HG03571 (cell line): ENCODE measurements at regions not wholly inside any gene's neighbourhood (a gene's known extent, or its start where the extent isn't known, plus 50 kb on each side); places are given as distances from the start of the nearest gene placed in this dataset.

Source experiments
- ATAC-seq: cut with Tn5 transposase; IDR thresholded peaks from one replicate; pipeline ENCODE4 v1.9.1; 2021; ENCODE audit not compliant: unreplicated experiment

GRCh38 chrX:6783912-6784311 lies 249.0 kb upstream of the VCX3A start:
- ATAC-seq, result no peak

- no peak for ATAC-seq
Observed at GRCh38 chrX:6782831-6783230, 247.9 kb upstream of the VCX3A start.

GRCh38 chrX:6778544-6779503 lies 243.9 kb upstream of the VCX3A start:
- ATAC-seq, result no peak

- ATAC-seq, result no peak
Observed at GRCh38 chrX:6777238-6778002, 242.5 kb upstream of the VCX3A start.

- no peak for ATAC-seq
Observed at GRCh38 chrX:6770936-6771335, 236.0 kb upstream of the VCX3A start.

GRCh38 chrX:6768881-6769280 lies 234.0 kb upstream of the VCX3A start:
- no peak for ATAC-seq

- ATAC-seq, result no peak
Observed at GRCh38 chrX:6761251-6761650, 226.3 kb upstream of the VCX3A start.

- no peak for ATAC-seq
Observed at GRCh38 chrX:6759655-6760375, 224.9 kb upstream of the VCX3A start.

- no peak for ATAC-seq
Observed at GRCh38 chrX:6758234-6758633, 223.3 kb upstream of the VCX3A start.

GRCh38 chrX:6757631-6758030 lies 222.7 kb upstream of the VCX3A start:
- ATAC-seq, result no peak

GRCh38 chrX:6748595-6748994 lies 213.7 kb upstream of the VCX3A start:
- no peak for ATAC-seq

- ATAC-seq, result peak; percentile 97
Observed at GRCh38 chrX:6738518-6739470, 203.9 kb upstream of the VCX3A start.

GRCh38 chrX:6734844-6735634 lies 200.1 kb upstream of the VCX3A start:
- ATAC-seq, result no peak

GRCh38 chrX:6732101-6732500 lies 197.2 kb upstream of the VCX3A start:
- peak; percentile 62 for ATAC-seq

- no peak for ATAC-seq
Observed at GRCh38 chrX:6729626-6730025, 194.7 kb upstream of the VCX3A start.

GRCh38 chrX:6718766-6719165 lies 183.8 kb upstream of the VCX3A start:
- no peak for ATAC-seq

GRCh38 chrX:6708676-6709380 lies 173.9 kb upstream of the VCX3A start:
- ATAC-seq, result no peak

GRCh38 chrX:6708041-6708440 lies 173.1 kb upstream of the VCX3A start:
- ATAC-seq, result no peak

- ATAC-seq, result no peak
Observed at GRCh38 chrX:6707497-6707896, 172.6 kb upstream of the VCX3A start.
